GM12878 (cell line): ENCODE measurements at regions not wholly inside any gene's neighbourhood (a gene's known extent, or its start where the extent isn't known, plus 50 kb on each side); places are given as distances from the start of the nearest gene placed in this dataset.

Experiments used
- BCL11A ChIP-seq: IDR thresholded peaks from 2 replicates; pipeline ENCODE4 v1.6.1; 2011; ENCODE audit warnings: low read depth, low read length
- CHD2 ChIP-seq: IDR thresholded peaks from 2 replicates; pipeline ENCODE4 v1.6.1; 2011; ENCODE audit warnings: low read depth, low read length, improper control_type of control experiment, borderline replicate concordance
- NFYA ChIP-seq: IDR thresholded peaks from 2 replicates; pipeline ENCODE4 v1.6.1; 2011; ENCODE audit warnings: low read depth, mild to moderate bottlenecking, low read length, improper control_type of control experiment, borderline replicate concordance
- POLR2A ChIP-seq: IDR thresholded peaks from 2 replicates; pipeline ENCODE4 v1.6.1; 2011; ENCODE audit warnings: low read depth, mild to moderate bottlenecking, low read length
- PRDM15 ChIP-seq: fragments of 450-650 bp; formaldehyde crosslinking; IDR thresholded peaks from 2 replicates; pipeline ENCODE4 v1.4.0; 2020; ENCODE audit warnings: mild to moderate bottlenecking, moderate library complexity
- RAD51 ChIP-seq: fragments of 450-650 bp; IDR thresholded peaks from 2 replicates; pipeline ENCODE4 v1.6.1; 2016; ENCODE audit warnings: moderate library complexity, mild to moderate bottlenecking, inconsistent platforms
- RBBP5 ChIP-seq: fragments of 200-600 bp; sonication (generic); conservative IDR thresholded peaks from 2 replicates; pipeline ENCODE4 v1.6.1; 2016
- RUNX3 ChIP-seq: IDR thresholded peaks from 2 replicates; pipeline ENCODE4 v1.6.1; 2012; ENCODE audit warnings: low read length, inconsistent platforms
- SMARCA5 ChIP-seq: fragments of 450-650 bp; IDR thresholded peaks from 2 replicates; pipeline ENCODE4 v1.6.1; 2017; ENCODE audit warnings: mild to moderate bottlenecking
- USF2 ChIP-seq: IDR thresholded peaks from 2 replicates; pipeline ENCODE4 v1.6.1; 2011; ENCODE audit warnings: low read depth, low read length, improper control_type of control experiment, borderline replicate concordance
- ZBTB33 ChIP-seq: fragments of 450-650 bp; IDR thresholded peaks from 2 replicates; pipeline ENCODE4 v1.6.1; 2017; ENCODE audit warnings: mild to moderate bottlenecking

GRCh38 chr1:95990033-95990432 is 731.6 kb upstream of the PTBP2 start (continued):
- no peak for TF ChIP-seq PRDM15 (CRISPR knock-in tag)
- no peak for TF ChIP-seq BCL11A
- no peak for TF ChIP-seq RAD51
- TF ChIP-seq NFYA, result no peak
- no peak for TF ChIP-seq ZBTB33
- no peak for TF ChIP-seq USF2
- no peak for TF ChIP-seq SMARCA5
- no peak for TF ChIP-seq RUNX3
- no peak for TF ChIP-seq RBBP5
- no peak for TF ChIP-seq CHD2
- TF ChIP-seq POLR2A, result no peak
